Fibroblast of mammary gland (primary cell): ENCODE measurements at regions not wholly inside any gene's neighbourhood (a gene's known extent, or its start where the extent isn't known, plus 50 kb on each side); places are given as distances from the start of the nearest gene placed in this dataset.

Experiments
- DNase-seq: peaks from one replicate; pipeline ENCODE4 v3.0.0-alpha.2; 2010; ENCODE audit warnings: low read depth
- H3K4me3 ChIP-seq: 2 replicates; pipeline ENCODE4 v1.5.1; 2011; ENCODE audit warnings: low read depth, mild to moderate bottlenecking, low read length, moderate library complexity; ENCODE audit not compliant: control insufficient read depth
- TF ChIP-seq, protein P1 (sequence below): conservative IDR thresholded peaks from 2 replicates; pipeline ENCODE4 v1.5.1; 2011; ENCODE audit warnings: low read depth, low read length, inconsistent platforms; ENCODE audit not compliant: control insufficient read depth, insufficient read depth

DNA sequence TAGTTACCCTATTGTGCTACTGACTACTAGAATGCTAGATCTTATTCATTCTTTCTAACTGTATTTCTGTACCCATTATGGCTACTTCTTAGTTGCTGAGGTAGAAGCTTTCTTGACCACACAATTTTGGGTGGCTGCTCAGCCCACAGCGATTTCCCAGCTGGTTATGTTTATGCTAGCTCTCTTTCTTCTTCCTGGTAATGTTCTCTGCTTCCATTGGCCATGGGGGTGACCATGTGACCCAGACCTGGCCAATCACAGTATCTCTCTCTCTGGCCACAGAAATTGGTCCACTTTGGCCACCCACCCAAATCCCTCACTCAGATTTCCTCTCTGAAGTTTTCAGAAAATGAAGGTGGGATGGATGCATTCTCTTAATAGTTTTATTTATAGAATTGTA is 427.9 kb upstream of the CLINT1 start:
- H3K4me3 ChIP-seq: no peak overlapping the region
- no peak for DNase-seq
- TF ChIP-seq, protein P1, sequence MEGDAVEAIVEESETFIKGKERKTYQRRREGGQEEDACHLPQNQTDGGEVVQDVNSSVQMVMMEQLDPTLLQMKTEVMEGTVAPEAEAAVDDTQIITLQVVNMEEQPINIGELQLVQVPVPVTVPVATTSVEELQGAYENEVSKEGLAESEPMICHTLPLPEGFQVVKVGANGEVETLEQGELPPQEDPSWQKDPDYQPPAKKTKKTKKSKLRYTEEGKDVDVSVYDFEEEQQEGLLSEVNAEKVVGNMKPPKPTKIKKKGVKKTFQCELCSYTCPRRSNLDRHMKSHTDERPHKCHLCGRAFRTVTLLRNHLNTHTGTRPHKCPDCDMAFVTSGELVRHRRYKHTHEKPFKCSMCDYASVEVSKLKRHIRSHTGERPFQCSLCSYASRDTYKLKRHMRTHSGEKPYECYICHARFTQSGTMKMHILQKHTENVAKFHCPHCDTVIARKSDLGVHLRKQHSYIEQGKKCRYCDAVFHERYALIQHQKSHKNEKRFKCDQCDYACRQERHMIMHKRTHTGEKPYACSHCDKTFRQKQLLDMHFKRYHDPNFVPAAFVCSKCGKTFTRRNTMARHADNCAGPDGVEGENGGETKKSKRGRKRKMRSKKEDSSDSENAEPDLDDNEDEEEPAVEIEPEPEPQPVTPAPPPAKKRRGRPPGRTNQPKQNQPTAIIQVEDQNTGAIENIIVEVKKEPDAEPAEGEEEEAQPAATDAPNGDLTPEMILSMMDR: no peak

DNA sequence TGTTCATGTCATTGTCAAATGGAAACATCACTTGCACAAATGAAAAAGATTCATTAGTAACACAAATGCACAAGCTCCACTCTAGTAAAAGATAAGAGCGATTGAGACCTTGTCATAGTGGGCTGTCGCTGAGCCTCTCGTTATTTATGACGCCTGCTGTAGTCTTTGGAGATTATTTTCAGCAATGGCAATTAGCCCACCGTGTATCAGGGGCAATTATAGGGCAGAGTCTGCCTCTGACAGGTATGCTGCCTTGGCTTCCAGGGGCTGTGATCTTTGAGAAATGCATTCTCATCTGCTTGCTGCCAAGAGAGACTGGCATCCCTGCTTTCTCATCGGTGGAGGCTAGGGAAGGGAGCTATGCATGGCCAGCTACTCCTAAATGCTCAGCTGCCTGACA is 426.8 kb upstream of the CLINT1 start:
- TF ChIP-seq, protein P1: no peak
- no peak overlapping the region for H3K4me3 ChIP-seq
- no peak for DNase-seq

DNA sequence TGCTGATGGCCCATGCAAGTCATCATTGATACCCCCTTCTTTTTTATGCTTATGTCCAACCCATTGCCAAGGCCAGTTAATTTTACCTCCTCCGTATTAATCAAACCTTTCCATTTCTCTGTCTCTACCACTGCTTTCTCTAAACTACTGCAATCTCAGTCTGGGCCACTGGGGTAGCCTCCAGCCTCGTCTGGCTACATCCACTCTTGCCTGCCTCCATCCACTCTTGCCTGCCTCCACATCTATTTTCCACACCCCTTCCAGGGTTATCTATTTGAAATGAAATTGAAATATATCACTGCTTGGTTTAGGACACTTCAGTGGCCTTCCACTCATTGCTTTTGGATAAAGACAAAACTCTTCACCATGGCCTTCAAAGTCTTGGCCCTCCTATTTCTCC is 425.3 kb upstream of the CLINT1 start:
- H3K4me3 ChIP-seq: no peak overlapping the region
- no peak for DNase-seq
- TF ChIP-seq, protein P1: no peak

DNA sequence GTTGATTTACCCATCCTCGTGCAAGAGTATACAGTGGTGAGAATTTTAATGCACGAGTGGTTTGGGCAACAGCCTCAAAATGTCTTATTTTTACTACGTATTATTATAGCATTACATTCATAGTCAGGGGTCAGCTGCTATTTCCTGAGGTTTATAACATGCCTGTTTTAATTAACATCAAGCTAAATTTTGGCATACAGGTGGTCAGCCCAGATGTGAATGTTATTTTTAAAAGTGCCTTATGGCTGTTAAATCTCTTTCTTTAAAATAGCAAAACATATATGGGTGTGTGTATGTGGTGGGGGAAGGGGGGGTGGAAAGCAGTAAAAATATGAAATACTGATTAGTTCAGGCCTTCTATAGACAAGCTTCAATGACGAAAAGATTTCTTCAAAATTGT is 424.5 kb upstream of the CLINT1 start:
- no peak for DNase-seq
- TF ChIP-seq, protein P1: no peak
- no peak overlapping the region for H3K4me3 ChIP-seq

DNA sequence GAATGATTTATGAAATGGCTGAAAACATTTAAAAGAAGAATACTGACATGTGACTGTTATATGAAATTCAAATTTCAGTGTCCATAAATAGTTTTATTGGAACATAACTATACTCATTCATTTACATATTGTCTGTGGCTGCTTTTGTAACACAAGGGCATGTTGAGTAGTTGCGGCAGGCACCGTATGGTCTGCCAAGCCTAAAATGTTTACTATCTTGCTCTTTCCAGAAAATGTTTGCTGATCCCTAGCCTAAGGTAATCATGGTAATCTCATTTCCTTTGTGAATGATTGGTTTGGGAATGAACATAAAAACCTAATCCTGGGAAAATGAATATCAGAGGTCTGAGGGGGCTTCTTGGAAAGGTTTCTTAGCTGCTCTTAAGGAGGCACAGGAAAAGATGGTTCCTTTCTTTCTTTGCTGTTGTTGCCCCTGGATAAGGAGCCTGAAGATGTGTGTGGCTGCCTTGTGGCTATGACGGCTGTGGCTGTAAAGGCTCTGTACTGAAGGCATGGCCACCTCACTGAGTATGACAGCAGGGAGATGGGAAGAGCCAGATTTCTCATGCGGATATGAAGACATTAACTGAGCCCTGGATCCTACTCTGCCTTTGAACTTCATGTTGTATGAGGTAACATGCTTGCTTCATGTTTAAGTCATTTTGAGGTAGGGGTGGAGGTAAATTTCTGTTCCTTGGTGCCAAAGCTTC is 419.4 kb upstream of the CLINT1 start:
- DNase-seq: no peak
- H3K4me3 ChIP-seq: no peak overlapping the region
- TF ChIP-seq, protein P1: no peak

DNA sequence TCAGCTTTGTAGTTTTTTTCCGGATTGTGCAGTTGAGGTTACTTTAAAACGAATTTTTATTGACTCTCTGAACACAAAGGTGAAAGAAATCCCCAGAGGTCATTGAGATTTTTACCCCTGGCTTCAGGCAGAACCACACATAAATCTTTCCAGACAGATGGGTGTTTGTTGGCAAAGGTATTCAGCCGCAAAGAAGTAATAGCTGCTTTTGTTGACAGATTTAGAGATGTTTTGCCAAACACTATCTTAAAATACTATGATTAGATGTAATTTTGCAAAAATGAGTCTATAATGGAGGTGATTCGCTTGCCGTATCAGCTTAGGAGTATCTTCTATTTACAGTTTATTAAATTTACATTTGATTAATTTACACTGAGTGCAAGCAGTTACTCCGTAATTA is 418.3 kb upstream of the CLINT1 start:
- TF ChIP-seq, protein P1: no peak
- H3K4me3 ChIP-seq: no peak overlapping the region
- DNase-seq: peak; percentile 7

DNA sequence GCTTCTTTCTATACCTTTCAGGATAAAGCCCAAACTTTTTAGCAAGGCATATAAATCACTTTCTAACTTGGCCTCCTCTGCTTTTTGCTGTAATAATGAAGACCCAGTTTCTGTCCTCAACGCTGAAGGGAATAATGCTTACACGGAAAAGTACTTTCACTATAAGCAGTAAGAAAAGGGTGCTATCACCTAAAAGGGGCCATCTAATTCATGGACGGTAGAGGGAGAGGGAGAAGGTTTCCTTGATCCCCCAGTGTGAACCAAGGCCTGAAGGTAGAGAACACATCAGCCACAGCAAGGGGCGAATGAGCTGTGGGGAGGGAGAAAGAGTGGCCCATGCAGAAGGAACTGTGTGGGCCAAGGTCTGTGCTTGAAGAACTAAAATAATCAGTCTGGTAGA is 417.7 kb upstream of the CLINT1 start:
- TF ChIP-seq, protein P1: no peak
- no peak overlapping the region for H3K4me3 ChIP-seq
- DNase-seq: no peak
